ENCODE measurements at regions not wholly inside any gene's neighbourhood (a gene's known extent, or its start where the extent isn't known, plus 50 kb on each side); places are given as distances from the start of the nearest gene placed in this dataset.

GRCh38 chr13:70668293-70668692 lies 560.0 kb upstream of the KLHL1 start:
- POLR2A ChIA-PET, result no interaction called here
- Histone ChIP-seq H3K9ac (no peak overlapping the region), H3K27me3 (ENCODE audit: insufficient read depth) (no peaks in the 10 kb centered on the region), H3K4me1 (ENCODE audit: control insufficient read depth in 1 of 2, insufficient read depth in 2 of 2, low read depth in 1 of 2, low read length in 1 of 2) (no peaks in the 10 kb centered on the region; a peak in 1 of 4 replicates), H3K4me3 (ENCODE audit: low read depth in 2 of 2, low read length in 1 of 2) (no peak overlapping the region), H3K9me2 (no peaks in the 10 kb centered on the region), H3K9me3 (no peaks in the 10 kb centered on the region), H3K79me2 (ENCODE audit: insufficient read depth) (no peaks in the 10 kb centered on the region), H3K27ac (ENCODE audit: low read depth in 2 of 2, low read length in 1 of 2) (no peak overlapping the region), H3F3A (replicated peaks; ENCODE audit: insufficient read depth) (no peaks in the 10 kb centered on the region), H3K36me3 (replicated peaks in 1 of 2; ENCODE audit: control insufficient read depth in 1 of 2, insufficient read depth in 2 of 2, low read length in 1 of 2) (no peaks in the 10 kb centered on the region), H3K4me2 (no peak overlapping the region), H4K20me1 (ENCODE audit: insufficient read depth) (no peaks in the 10 kb centered on the region), H2AFZ (ENCODE audit: low read depth) (no peak overlapping the region)
- no peak for DNase-seq
- CTCF ChIA-PET, result interaction anchor here (0.9 kb wide), 1 partner anchor 109 kb away, joined by 3 read pairs; no protein-coding TSS in a partner anchor
- TF ChIP-seq MAX (IDR thresholded peaks at IDR 0.05; ENCODE audit: low read depth), result no peak
- TF ChIP-seq YY1 (IDR thresholded peaks at IDR 0.05; ENCODE audit: low read depth), result no peak
- no peak for TF ChIP-seq RAD21 (IDR thresholded peaks at IDR 0.05; ENCODE audit: low read length)
- TF ChIP-seq ZBTB33 (IDR thresholded peaks at IDR 0.05; ENCODE audit: borderline replicate concordance, low read depth), result no peak
- TF ChIP-seq FOXM1 (IDR thresholded peaks at IDR 0.05; ENCODE audit: low read depth), result no peak
- TF ChIP-seq RCOR1 (IDR thresholded peaks at IDR 0.05; ENCODE audit: low read length), result no peak
- WGBS (ENCODE audit: low lambda C conversion rate), result 45% methylated on average over 1 of the region's 1 CpG

GRCh38 chr13:70666883-70667556 lies 558.8 kb upstream of the KLHL1 start:
- Histone ChIP-seq H3K4me3 (ENCODE audit: low read depth in 2 of 2, low read length in 1 of 2) (no peak overlapping the region), H3K9me3 (no peaks in the 10 kb centered on the region), H4K20me1 (ENCODE audit: insufficient read depth) (no peaks in the 10 kb centered on the region), H3K27me3 (ENCODE audit: insufficient read depth) (no peaks in the 10 kb centered on the region), H2AFZ (ENCODE audit: low read depth) (no peak overlapping the region), H3K79me2 (ENCODE audit: insufficient read depth) (no peaks in the 10 kb centered on the region), H3K36me3 (replicated peaks in 1 of 2; ENCODE audit: control insufficient read depth in 1 of 2, insufficient read depth in 2 of 2, low read length in 1 of 2) (no peaks in the 10 kb centered on the region), H3K9me2 (no peaks in the 10 kb centered on the region), H3F3A (replicated peaks; ENCODE audit: insufficient read depth) (no peaks in the 10 kb centered on the region), H3K4me1 (ENCODE audit: control insufficient read depth in 1 of 2, insufficient read depth in 2 of 2, low read depth in 1 of 2, low read length in 1 of 2) (no peaks in the 10 kb centered on the region; a peak in 1 of 4 replicates), H3K4me2 (no peak overlapping the region), H3K9ac (no peak overlapping the region), H3K27ac (ENCODE audit: low read depth in 2 of 2, low read length in 1 of 2) (no peak overlapping the region)
- ChIA-PET POLR2A (no interaction called here), CTCF (no interaction called here)
- DNase-seq, result no peak
- 88% methylated on average over 1 of the region's 1 CpG for WGBS (ENCODE audit: low lambda C conversion rate)
- TF ChIP-seq MEF2A (IDR thresholded peaks at IDR 0.05; ENCODE audit: borderline replicate concordance, low read depth) (no peak), GABPA (IDR thresholded peaks at IDR 0.05; ENCODE audit: low read depth) (no peak), SMC3 (IDR thresholded peaks at IDR 0.05; ENCODE audit: low read depth, low read length) (no peak), TCF12 (IDR thresholded peaks at IDR 0.05) (no peak), SIN3A (IDR thresholded peaks at IDR 0.05; ENCODE audit: borderline replicate concordance, low read depth, low read length) (no peak), MAX (IDR thresholded peaks at IDR 0.05; ENCODE audit: low read depth) (no peak), MXI1 (IDR thresholded peaks at IDR 0.05; ENCODE audit: low read depth, low read length) (no peak), REST (IDR thresholded peaks at IDR 0.05; ENCODE audit: low read depth, low read length) (no peak), FOXJ3 (CRISPR knock-in tag; IDR thresholded peaks at IDR 0.05) (no peak), RXRA (IDR thresholded peaks at IDR 0.05; ENCODE audit: borderline replicate concordance, low read depth) (no peak), GATA2 (CRISPR knock-in tag; IDR thresholded peaks at IDR 0.05) (no peak), CTCF (IDR thresholded peaks at IDR 0.05) (no peak), YY1 (IDR thresholded peaks at IDR 0.05; ENCODE audit: low read depth) (no peak), IRF3 (IDR thresholded peaks at IDR 0.05; ENCODE audit: low read depth, low read length) (no peak)
